ENCODE measurements at regions not wholly inside any gene's neighbourhood (a gene's known extent, or its start where the extent isn't known, plus 50 kb on each side); places are given as distances from the start of the nearest gene placed in this dataset.
A peak's percentile ranks its signal among the peaks of the same experiment; 100 is the strongest.

- no peak for FAIRE-seq
- TF ChIP-seq, protein P1, sequence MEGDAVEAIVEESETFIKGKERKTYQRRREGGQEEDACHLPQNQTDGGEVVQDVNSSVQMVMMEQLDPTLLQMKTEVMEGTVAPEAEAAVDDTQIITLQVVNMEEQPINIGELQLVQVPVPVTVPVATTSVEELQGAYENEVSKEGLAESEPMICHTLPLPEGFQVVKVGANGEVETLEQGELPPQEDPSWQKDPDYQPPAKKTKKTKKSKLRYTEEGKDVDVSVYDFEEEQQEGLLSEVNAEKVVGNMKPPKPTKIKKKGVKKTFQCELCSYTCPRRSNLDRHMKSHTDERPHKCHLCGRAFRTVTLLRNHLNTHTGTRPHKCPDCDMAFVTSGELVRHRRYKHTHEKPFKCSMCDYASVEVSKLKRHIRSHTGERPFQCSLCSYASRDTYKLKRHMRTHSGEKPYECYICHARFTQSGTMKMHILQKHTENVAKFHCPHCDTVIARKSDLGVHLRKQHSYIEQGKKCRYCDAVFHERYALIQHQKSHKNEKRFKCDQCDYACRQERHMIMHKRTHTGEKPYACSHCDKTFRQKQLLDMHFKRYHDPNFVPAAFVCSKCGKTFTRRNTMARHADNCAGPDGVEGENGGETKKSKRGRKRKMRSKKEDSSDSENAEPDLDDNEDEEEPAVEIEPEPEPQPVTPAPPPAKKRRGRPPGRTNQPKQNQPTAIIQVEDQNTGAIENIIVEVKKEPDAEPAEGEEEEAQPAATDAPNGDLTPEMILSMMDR (IDR thresholded peaks at IDR 0.05; ENCODE audit: insufficient read depth, missing control alignments), result no peak
- DNase-seq (ENCODE audit: insufficient read length, low spot score), result no peak
These were observed 84.0 kb upstream of the LMNB1 start for GRCh38 chr5:126692971-126693370.

DNA sequence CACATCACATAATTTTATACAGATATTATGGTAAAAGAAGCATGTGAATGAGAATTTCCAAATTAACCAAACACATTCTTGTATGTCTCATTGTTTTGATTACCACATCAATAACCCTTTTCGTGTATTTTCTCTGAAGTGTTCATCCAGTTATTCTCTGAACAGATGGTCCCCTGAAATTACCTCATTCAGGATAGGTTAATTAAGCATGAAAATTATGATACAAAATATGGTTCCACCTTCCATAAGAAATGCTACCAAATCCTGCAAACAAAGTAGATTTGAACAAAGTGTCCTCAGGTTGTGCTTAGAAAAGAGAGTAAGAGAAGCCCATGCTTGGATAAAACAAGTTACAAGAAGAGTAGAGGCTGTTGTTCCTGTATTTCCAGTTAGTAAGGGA is 83.1 kb upstream of the LMNB1 start:
- FAIRE-seq, result peak; percentile 35
- TF ChIP-seq, protein P1 (IDR thresholded peaks at IDR 0.05; ENCODE audit: insufficient read depth, missing control alignments), result no peak

GRCh38 chr5:126694403-126694802 is 82.5 kb upstream of the LMNB1 start:
- DNase-seq (ENCODE audit: insufficient read length, low spot score), result no peak
- no peak for FAIRE-seq
- TF ChIP-seq, protein P1 (IDR thresholded peaks at IDR 0.05; ENCODE audit: insufficient read depth, missing control alignments), result no peak

More for the DNA sequence above, 83.1 kb upstream of the LMNB1 start:
- DNase-seq (ENCODE audit: insufficient read length, low spot score), result no peak

GRCh38 chr5:126695091-126695490 is 81.8 kb upstream of the LMNB1 start:
- TF ChIP-seq, protein P1 (IDR thresholded peaks at IDR 0.05; ENCODE audit: insufficient read depth, missing control alignments), result no peak
- no peak for FAIRE-seq
- no peak for DNase-seq (ENCODE audit: insufficient read length, low spot score)

GRCh38 chr5:126707080-126707479 is 69.9 kb upstream of the LMNB1 start:
- TF ChIP-seq, protein P1 (IDR thresholded peaks at IDR 0.05; ENCODE audit: insufficient read depth, missing control alignments), result no peak
- no peak for FAIRE-seq
- no peak for DNase-seq (ENCODE audit: insufficient read length, low spot score)

DNA sequence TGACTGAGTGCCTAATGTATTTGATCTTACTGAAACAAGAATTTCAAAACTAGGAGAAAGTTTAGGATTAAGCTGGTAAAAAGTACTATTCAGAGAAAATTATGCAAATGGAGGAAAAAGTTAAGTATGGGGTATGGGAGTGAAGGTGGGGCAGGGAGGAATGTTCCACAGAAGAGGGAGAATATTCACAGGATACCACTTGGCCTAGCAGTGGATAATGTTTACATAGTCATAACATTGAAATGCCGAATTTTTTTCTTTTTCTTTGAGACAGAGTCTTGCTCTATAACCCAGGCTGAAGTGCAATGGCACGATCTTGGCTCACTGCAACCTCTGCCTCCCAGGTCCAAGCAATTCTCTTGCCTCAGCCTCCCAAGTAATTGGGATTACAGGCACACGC is 61.2 kb upstream of the LMNB1 start:
- DNase-seq (ENCODE audit: insufficient read length, low spot score) (no peak), FAIRE-seq (no peak)
- TF ChIP-seq, protein P1 (IDR thresholded peaks at IDR 0.05; ENCODE audit: insufficient read depth, missing control alignments), result no peak

GRCh38 chr5:126716861-126717260 is 60.1 kb upstream of the LMNB1 start:
- FAIRE-seq, result no peak
- TF ChIP-seq, protein P1 (IDR thresholded peaks at IDR 0.05; ENCODE audit: insufficient read depth, missing control alignments), result no peak
- no peak for DNase-seq (ENCODE audit: insufficient read length, low spot score)
